Naive thymus-derived CD4-positive, alpha-beta T cell (primary cell): ENCODE measurements at regions not wholly inside any gene's neighbourhood (a gene's known extent, or its start where the extent isn't known, plus 50 kb on each side); places are given as distances from the start of the nearest gene placed in this dataset.
"Not testable (repeated sequence)": the region's sequence is repeated elsewhere in the genome, so short reads cannot be mapped to it uniquely, and the experiment has no call there.

Experiments used
- ATAC-seq: fragments of 150-1000 bp; cut with Tn5 transposase; 2 replicates; pipeline ENCODE4 v1.10.0; 2021; ENCODE audit warnings: mild to moderate bottlenecking, moderate library complexity
- CTCF ChIA-PET: fragments of 350-600 bp; sonication (Branson Sonifier 250); formaldehyde crosslinking; loops from one replicate; lab custom pipeline; 2021; ENCODE audit warnings: antibody characterized with exemption; lab: Charles Lee
- POLR2A ChIA-PET: fragments of 350-600 bp; sonication (Branson Sonifier 250); formaldehyde crosslinking; loops from one replicate; lab custom pipeline; 2021; ENCODE audit warnings: antibody characterized with exemption, inconsistent platforms; lab: Charles Lee
- DNase-seq, 9 donors: peaks; one replicate each; pipeline versions ENCODE4 v3.0.0 to v3.0.0-alpha.2; 2020 to 2022; ENCODE audit warnings: mixed read lengths in 1 of 9
- H3K27ac ChIP-seq: one replicate; pipeline ENCODE4 v1.7.0; 2013; ENCODE audit warnings: mild to moderate bottlenecking, low read depth, low read length, moderate library complexity
- H3K27me3 ChIP-seq, 2 donors: one replicate each; pipeline ENCODE4 v1.7.0; 2013; ENCODE audit warnings: low read length in 2 of 2, mild to moderate bottlenecking in 2 of 2, moderate library complexity in 2 of 2; ENCODE audit not compliant: control insufficient read depth in 2 of 2, insufficient read depth in 2 of 2
- H3K36me3 ChIP-seq, 3 experiments: 1 replicate in 2 of 3; 2 replicates in 1 of 3; pipeline ENCODE4 v1.7.0; 2013; ENCODE audit warnings: low read length in 3 of 3, mild to moderate bottlenecking in 3 of 3, moderate library complexity in 1 of 3; ENCODE audit not compliant: insufficient read depth in 3 of 3, control insufficient read depth in 2 of 3
- H3K4me1 ChIP-seq, 2 donors: one replicate each; pipeline ENCODE4 v1.7.0; 2013; ENCODE audit warnings: low read length in 2 of 2, mild to moderate bottlenecking in 2 of 2, moderate library complexity in 1 of 2; ENCODE audit not compliant: control insufficient read depth in 2 of 2, insufficient read depth in 2 of 2
- H3K4me3 ChIP-seq: 2 replicates; pipeline ENCODE4 v1.7.0; 2013; ENCODE audit warnings: mild to moderate bottlenecking, low read length
- H3K9me3 ChIP-seq, 3 experiments: 1 replicate in 2 of 3; 2 replicates in 1 of 3; pipeline ENCODE4 v1.7.0; 2013; ENCODE audit warnings: low read length in 3 of 3; ENCODE audit not compliant: control insufficient read depth in 2 of 3
- H3K27ac Mint-ChIP-seq, 9 donors: one replicate each; pipeline ENCODE4 v1.8.0; 2020 to 2022; ENCODE audit warnings: mixed read lengths in 9 of 9, mild to moderate bottlenecking in 8 of 9, moderate library complexity in 5 of 9, inconsistent platforms in 2 of 9
- H3K27me3 Mint-ChIP-seq, 5 donors: one replicate each; pipeline ENCODE4 v1.8.0; 2021 to 2022; ENCODE audit warnings: mixed read lengths in 5 of 5, mild to moderate bottlenecking in 1 of 5
- H3K36me3 Mint-ChIP-seq, 5 donors: one replicate each; pipeline ENCODE4 v1.8.0; 2020 to 2022; ENCODE audit warnings: mixed read lengths in 5 of 5, mild to moderate bottlenecking in 3 of 5, inconsistent platforms in 1 of 5
- H3K4me1 Mint-ChIP-seq, 7 donors: one replicate each; pipeline ENCODE4 v1.8.0; 2020 to 2022; ENCODE audit warnings: mixed read lengths in 7 of 7, mild to moderate bottlenecking in 3 of 7, inconsistent platforms in 1 of 7
- H3K4me3 Mint-ChIP-seq, 10 donors: one replicate each; pipeline ENCODE4 v1.8.0; 2020 to 2022; ENCODE audit warnings: mild to moderate bottlenecking in 10 of 10, mixed read lengths in 10 of 10, moderate library complexity in 6 of 10, inconsistent platforms in 2 of 10
- H3K9me3 Mint-ChIP-seq, 11 donors: one replicate each; pipeline ENCODE4 v1.8.0; 2020 to 2022; ENCODE audit warnings: mixed read lengths in 11 of 11, mild to moderate bottlenecking in 4 of 11, inconsistent platforms in 1 of 11, moderate library complexity in 1 of 11
- intact Hi-C, 2 donors: fragments of 100-400 bp; cut with micrococcal nuclease; formaldehyde crosslinking; loops; one replicate each; pipeline ENCODE4 v1.15.1; 2023

- Histone ChIP-seq H3K27ac (no peak overlapping the region), H3K9me3 (no peaks in the 10 kb centered on the region), H3K27me3 (no peaks in the 10 kb centered on the region), H3K4me1 (no peaks in the 10 kb centered on the region), H3K4me3 (no peak overlapping the region), H3K36me3 (no peaks in the 10 kb centered on the region)
- ATAC-seq (no peak), DNase-seq (no peak)
- ChIA-PET POLR2A (no interaction called here), CTCF (no interaction called here)
- no peak overlapping the region for H3K4me3 Mint-ChIP-seq
- peaks cover 0 to under 1% (median 0%) of the 10 kb centered on the region in 5 donors for H3K27me3 Mint-ChIP-seq
- intact Hi-C loops, result no loop called here
- H3K9me3 Mint-ChIP-seq, result peaks cover 0 to 2% (median 0%) of the 10 kb centered on the region in 11 donors
- H3K27ac Mint-ChIP-seq, result no peak overlapping the region
- no peaks in the 10 kb centered on the region for H3K4me1 Mint-ChIP-seq
- H3K36me3 Mint-ChIP-seq, result no peaks in the 10 kb centered on the region
Measured at GRCh38 chr6:113709936-113710509, 147.1 kb upstream of the MARCKS start.

- H3K27me3 ChIP-seq, result no peaks in the 10 kb centered on the region
- ATAC-seq (no peak), DNase-seq (no peak)
- H3K27ac Mint-ChIP-seq, result no peak overlapping the region
- peaks cover 0 to 12% (median 6%) of the 10 kb centered on the region in 5 donors for H3K27me3 Mint-ChIP-seq
- ChIA-PET CTCF (no interaction called here), POLR2A (no interaction called here)
- H3K4me3 ChIP-seq, result no peak overlapping the region
- no peaks in the 10 kb centered on the region for H3K4me1 ChIP-seq
- H3K36me3 Mint-ChIP-seq, result no peaks in the 10 kb centered on the region
- H3K4me3 Mint-ChIP-seq, result no peak overlapping the region
- no peaks in the 10 kb centered on the region for H3K36me3 ChIP-seq
- H3K9me3 Mint-ChIP-seq, result peaks cover 0 to 2% (median 0%) of the 10 kb centered on the region in 11 donors
- no peaks in the 10 kb centered on the region for H3K4me1 Mint-ChIP-seq
- no peaks in the 10 kb centered on the region for H3K9me3 ChIP-seq
- intact Hi-C loops, result no loop called here
- no peak overlapping the region for H3K27ac ChIP-seq
Measured at GRCh38 chr6:113713665-113714064, 143.5 kb upstream of the MARCKS start.

DNA sequence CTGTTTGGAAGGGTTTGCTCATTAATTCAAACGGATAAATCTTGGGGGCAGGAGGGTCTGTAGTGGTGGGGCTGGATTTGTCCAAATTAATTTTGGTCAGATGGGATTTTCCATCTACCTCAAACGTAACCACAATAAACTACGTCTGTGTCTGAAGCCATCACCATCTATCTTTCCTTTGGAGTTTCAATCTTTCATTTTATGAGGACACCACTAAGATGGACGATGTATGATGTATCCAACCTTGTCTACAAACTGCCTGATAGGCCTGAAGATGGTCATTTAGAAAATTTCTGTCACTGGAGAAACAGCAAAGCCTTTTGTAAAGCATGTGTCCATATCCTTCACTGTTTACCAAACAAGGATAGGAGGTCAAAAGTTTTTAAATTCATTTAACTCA, 138.6 kb upstream of the MARCKS start:
- no peaks in the 10 kb centered on the region for H3K9me3 Mint-ChIP-seq
- H3K27me3 ChIP-seq, result no peaks in the 10 kb centered on the region
- H3K4me3 Mint-ChIP-seq, result no peak overlapping the region
- ATAC-seq (no peak), DNase-seq (no peak)
- H3K4me1 Mint-ChIP-seq, result no peaks in the 10 kb centered on the region
- H3K36me3 ChIP-seq, result no peaks in the 10 kb centered on the region
- H3K36me3 Mint-ChIP-seq, result peaks cover 0 to 4% (median 0%) of the 10 kb centered on the region in 5 donors
- H3K4me3 ChIP-seq, result no peak overlapping the region
- no peak overlapping the region for H3K27ac Mint-ChIP-seq
- H3K27ac ChIP-seq, result no peak overlapping the region
- no peaks in the 10 kb centered on the region for H3K9me3 ChIP-seq
- CTCF ChIA-PET, result no interaction called here
- H3K4me1 ChIP-seq, result no peaks in the 10 kb centered on the region
- H3K27me3 Mint-ChIP-seq, result peaks cover 0 to 23% (median 20%) of the 10 kb centered on the region in 5 donors
- POLR2A ChIA-PET, result no interaction called here
- intact Hi-C loops, result no loop called here

DNA sequence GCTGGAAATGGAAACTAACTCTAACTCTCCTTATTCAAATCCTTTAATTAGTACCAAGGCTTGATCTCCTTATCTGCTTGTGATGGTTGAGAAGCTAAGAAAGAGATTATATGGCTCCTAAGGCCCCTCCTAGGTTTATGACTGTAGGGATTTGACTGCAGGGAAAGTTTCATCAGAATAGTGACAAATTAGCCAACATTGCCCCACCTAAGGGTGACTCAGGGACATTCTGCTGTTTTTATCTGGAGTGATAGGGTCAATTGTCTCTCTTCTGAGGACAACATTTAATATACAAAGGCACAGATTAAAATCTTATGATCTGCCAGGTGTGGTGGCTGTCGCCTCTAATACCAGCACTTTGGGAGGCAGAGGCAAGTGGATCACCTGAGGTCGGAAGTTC, 138.1 kb upstream of the MARCKS start:
- Histone ChIP-seq H3K9me3 (no peaks in the 10 kb centered on the region), H3K27me3 (no peaks in the 10 kb centered on the region), H3K27ac (no peak overlapping the region), H3K36me3 (no peaks in the 10 kb centered on the region), H3K4me1 (no peaks in the 10 kb centered on the region), H3K4me3 (no peak overlapping the region)
- H3K4me3 Mint-ChIP-seq, result no peak overlapping the region
- DNase-seq (no peak), ATAC-seq (peak; percentile 51)
- H3K27ac Mint-ChIP-seq, result no peak overlapping the region
- ChIA-PET POLR2A (no interaction called here), CTCF (no interaction called here)
- peaks cover 0 to 23% (median 20%) of the 10 kb centered on the region in 5 donors for H3K27me3 Mint-ChIP-seq
- no peaks in the 10 kb centered on the region for H3K9me3 Mint-ChIP-seq
- intact Hi-C loops, result no loop called here
- H3K36me3 Mint-ChIP-seq, result peaks cover 0 to 4% (median 0%) of the 10 kb centered on the region in 5 donors
- H3K4me1 Mint-ChIP-seq, result no peaks in the 10 kb centered on the region

DNA sequence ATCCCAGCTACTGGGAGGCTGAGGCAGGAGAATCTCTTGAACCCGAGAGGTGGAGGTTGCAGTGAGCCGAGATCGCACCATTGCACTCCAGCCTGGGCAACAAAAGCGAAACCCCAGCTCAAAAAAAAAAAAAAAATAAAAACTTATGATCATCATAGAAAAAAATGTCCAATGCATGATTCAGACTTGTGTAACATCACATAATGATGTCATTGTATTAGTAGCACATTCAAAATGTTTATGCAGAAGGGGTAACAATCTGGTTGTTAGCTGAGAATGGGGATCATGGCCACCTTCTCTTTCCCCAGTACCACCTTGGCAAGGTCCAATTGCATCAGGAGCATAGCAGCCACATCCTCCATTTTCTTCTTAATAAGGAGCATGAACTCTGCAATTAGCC, 137.6 kb upstream of the MARCKS start:
- Mint-ChIP-seq H3K27ac (no peak overlapping the region), H3K36me3 (peaks cover 0 to 4% (median 0%) of the 10 kb centered on the region in 5 donors), H3K9me3 (no peaks in the 10 kb centered on the region), H3K4me3 (no peak overlapping the region), H3K4me1 (no peaks in the 10 kb centered on the region), H3K27me3 (peaks cover 0 to 23% (median 20%) of the 10 kb centered on the region in 5 donors)
- H3K9me3 ChIP-seq, result no peaks in the 10 kb centered on the region
- no peak overlapping the region for H3K27ac ChIP-seq
- no peaks in the 10 kb centered on the region for H3K27me3 ChIP-seq
- no peak overlapping the region for H3K4me3 ChIP-seq
- CTCF ChIA-PET, result no interaction called here
- H3K36me3 ChIP-seq, result no peaks in the 10 kb centered on the region
- no peak for DNase-seq
- ATAC-seq, result no peak
- no peaks in the 10 kb centered on the region for H3K4me1 ChIP-seq
- POLR2A ChIA-PET, result no interaction called here
- intact Hi-C loops, result no loop called here

- Histone ChIP-seq H3K9me3 (no peaks in the 10 kb centered on the region), H3K27me3 (no peaks in the 10 kb centered on the region), H3K27ac (no peak overlapping the region), H3K36me3 (no peaks in the 10 kb centered on the region), H3K4me3 (no peak overlapping the region), H3K4me1 (no peaks in the 10 kb centered on the region)
- Mint-ChIP-seq H3K36me3 (peaks cover 0 to 4% (median 0%) of the 10 kb centered on the region in 5 donors), H3K4me3 (no peak overlapping the region), H3K27me3 (peaks cover 0 to 19% (median 7%) of the 10 kb centered on the region in 5 donors), H3K9me3 (peaks cover 0 to 2% (median 0%) of the 10 kb centered on the region in 11 donors), H3K4me1 (no peaks in the 10 kb centered on the region), H3K27ac (no peak overlapping the region)
- ATAC-seq (no peak), DNase-seq (no peak)
- POLR2A ChIA-PET, result no interaction called here
- CTCF ChIA-PET, result no interaction called here
- intact Hi-C loops, result no loop called here
Measured at GRCh38 chr6:113723182-113723581, 134.0 kb upstream of the MARCKS start.

DNA sequence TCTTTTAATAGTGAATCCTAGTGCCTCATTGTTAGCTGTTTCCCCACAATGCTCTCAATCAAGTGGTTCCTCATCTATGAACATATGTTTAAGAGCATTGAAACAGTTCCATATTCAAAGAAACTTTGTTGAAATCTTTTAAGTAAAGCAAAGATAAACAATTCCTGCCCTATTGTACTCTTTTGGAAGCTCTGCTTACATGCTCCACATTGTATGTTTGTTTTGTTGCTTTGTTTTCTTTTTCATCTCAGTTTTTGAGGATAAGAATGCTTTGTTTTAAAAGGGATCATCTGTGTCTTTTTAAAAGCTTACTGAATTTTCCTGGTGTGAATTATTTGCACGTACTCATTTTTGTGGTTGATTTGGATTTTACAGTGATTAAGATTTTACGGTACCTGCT, 132.2 kb upstream of the MARCKS start:
- H3K4me3 Mint-ChIP-seq, H3K27me3 ChIP-seq, H3K27me3 Mint-ChIP-seq, H3K36me3 ChIP-seq, ATAC-seq, H3K4me1 Mint-ChIP-seq, H3K4me1 ChIP-seq, DNase-seq, H3K27ac Mint-ChIP-seq, POLR2A ChIA-PET, H3K9me3 Mint-ChIP-seq, H3K36me3 Mint-ChIP-seq, intact Hi-C loops, CTCF ChIA-PET, H3K4me3 ChIP-seq, H3K9me3 ChIP-seq, H3K27ac ChIP-seq: not testable (repeated sequence)
